ENCODE measurements at regions not wholly inside any gene's neighbourhood (a gene's known extent, or its start where the extent isn't known, plus 50 kb on each side); places are given as distances from the start of the nearest gene placed in this dataset.
A peak's percentile ranks its signal among the peaks of the same experiment; 100 is the strongest.

DNA sequence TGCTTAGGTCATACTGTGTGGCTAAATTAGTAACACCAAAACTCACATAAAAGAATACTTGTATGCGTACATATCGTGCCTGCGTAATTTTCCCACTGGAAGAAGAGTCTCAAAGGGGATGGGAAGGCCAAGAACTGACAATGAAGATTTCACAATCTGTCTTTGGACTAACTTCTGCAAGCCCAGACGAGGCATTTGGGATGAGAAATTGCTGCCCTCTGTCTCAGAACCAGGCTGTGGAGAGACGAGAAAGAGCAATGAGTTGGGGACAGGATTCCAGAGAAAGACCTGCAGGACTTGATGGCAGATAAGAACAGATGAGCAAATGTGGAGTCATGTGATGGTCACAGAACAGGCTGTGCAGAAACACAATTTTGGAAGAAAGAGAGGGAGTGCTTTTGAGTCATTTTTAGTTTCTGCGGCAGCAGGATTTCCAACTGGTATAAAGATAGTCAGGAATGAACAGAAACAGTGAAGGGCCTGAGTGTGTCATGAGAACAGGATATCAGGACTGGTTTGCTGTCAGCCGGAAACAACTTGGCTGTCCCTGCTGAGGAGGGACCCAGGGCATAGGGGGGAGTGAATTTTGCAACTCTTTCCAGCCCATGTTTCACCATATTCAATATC lies 82.7 kb upstream of the CTSC start:
- no peaks in the 10 kb centered on the region for H3K9me3 Mint-ChIP-seq
- DNase-seq (no peak), ATAC-seq (replicated peaks in 1 of 4) (no peak)
- H3K4me1 Mint-ChIP-seq: peaks cover 42 to 69% (median 54%) of the 10 kb centered on the region in 3 donors
- no peak overlapping the region for H3K4me3 Mint-ChIP-seq
- 100% methylated on average over 3 of the region's 7 CpGs for WGBS (ENCODE audit: insufficient coverage)
- no peaks in the 10 kb centered on the region for H3K27me3 Mint-ChIP-seq
- Histone ChIP-seq H3K9me3 (no peaks in the 10 kb centered on the region), H3K36me3 (ENCODE audit: control insufficient read depth in 2 of 2, extremely low read depth in 1 of 2, insufficient read depth in 1 of 2, low read length in 1 of 2) (no peaks in the 10 kb centered on the region), H3K4me3 (ENCODE audit: control insufficient read depth in 1 of 2, extremely low read depth in 1 of 2, low read length in 1 of 2) (no peak overlapping the region), H3K4me1 (ENCODE audit: control insufficient read depth in 1 of 2, extremely low read depth in 1 of 2, insufficient read depth in 2 of 2, low read length in 2 of 2) (peaks cover 28 to 29% of the 10 kb centered on the region in 2 experiments), H3K27me3 (replicated peaks in 1 of 2; ENCODE audit: control insufficient read depth in 2 of 2, extremely low read depth in 1 of 2, insufficient read depth in 2 of 2, low read length in 1 of 2) (no peaks in the 10 kb centered on the region), H3K27ac (ENCODE audit: low read length) (no peak overlapping the region)
- no peaks in the 10 kb centered on the region for H3K36me3 Mint-ChIP-seq
- ChIA-PET CTCF (interaction anchor here in 1 of 2 donors (0.8 kb wide), 1 partner anchor 75 kb away, joined by 3 read pairs; no protein-coding TSS in a partner anchor), POLR2A (no interaction called here)
- H3K27ac Mint-ChIP-seq: peak overlapping the region in 1 of 2 donors; percentile 30

- Mint-ChIP-seq H3K27ac (no peak overlapping the region), H3K27me3 (no peaks in the 10 kb centered on the region), H3K9me3 (no peaks in the 10 kb centered on the region), H3K4me1 (peaks cover 49 to 75% (median 62%) of the 10 kb centered on the region in 3 donors), H3K36me3 (no peaks in the 10 kb centered on the region), H3K4me3 (no peak overlapping the region)
- no peak overlapping the region for H3K4me3 ChIP-seq (ENCODE audit: control insufficient read depth in 1 of 2, extremely low read depth in 1 of 2, low read length in 1 of 2)
- CTCF ChIA-PET: no interaction called here
- ATAC-seq (replicated peaks in 1 of 4): no peak
- H3K27me3 ChIP-seq (replicated peaks in 1 of 2; ENCODE audit: control insufficient read depth in 2 of 2, extremely low read depth in 1 of 2, insufficient read depth in 2 of 2, low read length in 1 of 2): no peaks in the 10 kb centered on the region
- DNase-seq: no peak
- H3K4me1 ChIP-seq (ENCODE audit: control insufficient read depth in 1 of 2, extremely low read depth in 1 of 2, insufficient read depth in 2 of 2, low read length in 2 of 2): peaks cover 37 to 39% of the 10 kb centered on the region in 2 experiments
- no peaks in the 10 kb centered on the region for H3K36me3 ChIP-seq (ENCODE audit: control insufficient read depth in 2 of 2, extremely low read depth in 1 of 2, insufficient read depth in 1 of 2, low read length in 1 of 2)
- no peak overlapping the region for H3K27ac ChIP-seq (ENCODE audit: low read length)
- whole genome bisulfite sequencing (ENCODE audit: insufficient coverage): 0% methylated on average over 1 of the region's 3 CpGs
- no peaks in the 10 kb centered on the region for H3K9me3 ChIP-seq
- POLR2A ChIA-PET: interaction anchor here in 1 of 2 donors (0.7 kb wide), 1 partner anchor 84 kb away, joined by 4 read pairs; no protein-coding TSS in a partner anchor
Observed at GRCh38 chr11:88418508-88418907, 81.0 kb upstream of the CTSC start.

- peak in 1 of 35 experiments; percentile 3 for DNase-seq
- no CpG with 5 or more reads among the region's 1 CpG for WGBS (ENCODE audit: insufficient coverage)
- ChIA-PET CTCF (no interaction called here), POLR2A (no interaction called here)
- H3K4me3 ChIP-seq (ENCODE audit: control insufficient read depth in 1 of 2, extremely low read depth in 1 of 2, low read length in 1 of 2): no peak overlapping the region
- H3K9me3 Mint-ChIP-seq: no peaks in the 10 kb centered on the region
- no peaks in the 10 kb centered on the region for H3K27me3 ChIP-seq (replicated peaks in 1 of 2; ENCODE audit: control insufficient read depth in 2 of 2, extremely low read depth in 1 of 2, insufficient read depth in 2 of 2, low read length in 1 of 2)
- H3K4me1 ChIP-seq (ENCODE audit: control insufficient read depth in 1 of 2, extremely low read depth in 1 of 2, insufficient read depth in 2 of 2, low read length in 2 of 2): peaks cover 23 to 31% of the 10 kb centered on the region in 2 experiments
- peak overlapping the region; percentile 73 to 85 for H3K27ac Mint-ChIP-seq
- no peaks in the 10 kb centered on the region for H3K9me3 ChIP-seq
- H3K36me3 ChIP-seq (ENCODE audit: control insufficient read depth in 2 of 2, extremely low read depth in 1 of 2, insufficient read depth in 1 of 2, low read length in 1 of 2): no peaks in the 10 kb centered on the region
- peak overlapping the region; percentile 38 for H3K27ac ChIP-seq (ENCODE audit: low read length)
- ATAC-seq (replicated peaks in 1 of 4): no peak
- H3K36me3 Mint-ChIP-seq: no peaks in the 10 kb centered on the region
- H3K4me1 Mint-ChIP-seq: peaks cover 33 to 56% (median 46%) of the 10 kb centered on the region in 3 donors
- H3K27me3 Mint-ChIP-seq: no peaks in the 10 kb centered on the region
- H3K4me3 Mint-ChIP-seq: peak overlapping the region; percentile 66 to 67 (median 67)
Observed at GRCh38 chr11:88415495-88415894, 78.0 kb upstream of the CTSC start.

DNA sequence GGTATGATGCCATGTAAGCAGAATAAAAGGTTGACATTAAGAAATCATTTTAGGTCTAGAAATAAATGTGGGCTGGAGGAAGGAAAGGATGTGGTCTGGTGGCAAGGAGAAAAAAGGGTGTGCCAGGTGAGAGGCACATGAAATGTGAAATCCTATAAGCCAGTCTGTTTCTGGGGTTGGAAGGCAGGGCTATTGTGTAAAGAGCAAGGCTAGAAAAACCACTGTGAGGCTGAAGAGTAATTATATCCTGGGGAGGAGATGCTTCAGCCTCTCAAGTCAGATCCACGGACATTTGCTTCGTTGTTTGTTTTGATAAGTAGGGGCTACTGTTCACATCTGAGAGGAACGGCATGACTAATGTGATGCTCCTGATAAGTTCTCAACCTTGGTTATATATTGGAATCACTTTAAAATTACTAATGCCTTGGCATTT lies 77.5 kb upstream of the CTSC start:
- no peaks in the 10 kb centered on the region for H3K27me3 ChIP-seq (replicated peaks in 1 of 2; ENCODE audit: control insufficient read depth in 2 of 2, extremely low read depth in 1 of 2, insufficient read depth in 2 of 2, low read length in 1 of 2)
- WGBS (ENCODE audit: insufficient coverage): 0% methylated on average over 1 of the region's 3 CpGs
- Mint-ChIP-seq H3K9me3 (no peaks in the 10 kb centered on the region), H3K4me3 (peak overlapping the region; percentile 66 to 67 (median 67)), H3K36me3 (no peaks in the 10 kb centered on the region), H3K27ac (peak overlapping the region; percentile 73 to 85), H3K4me1 (peaks cover 33 to 51% (median 41%) of the 10 kb centered on the region in 3 donors), H3K27me3 (no peaks in the 10 kb centered on the region)
- H3K4me1 ChIP-seq (ENCODE audit: control insufficient read depth in 1 of 2, extremely low read depth in 1 of 2, insufficient read depth in 2 of 2, low read length in 2 of 2): peaks cover 21 to 31% of the 10 kb centered on the region in 2 experiments
- no peaks in the 10 kb centered on the region for H3K36me3 ChIP-seq (ENCODE audit: control insufficient read depth in 2 of 2, extremely low read depth in 1 of 2, insufficient read depth in 1 of 2, low read length in 1 of 2)
- H3K9me3 ChIP-seq: no peaks in the 10 kb centered on the region
- POLR2A ChIA-PET: no interaction called here
- CTCF ChIA-PET: no interaction called here
- peak overlapping the region in 1 of 2 donors; percentile 6 for H3K4me3 ChIP-seq (ENCODE audit: control insufficient read depth in 1 of 2, extremely low read depth in 1 of 2, low read length in 1 of 2)
- H3K27ac ChIP-seq (ENCODE audit: low read length): peak overlapping the region; percentile 38
- ATAC-seq (replicated peaks in 1 of 4) (peak; percentile 81 to 91 (median 88)), DNase-seq (peak in 16 of 35 experiments; percentile 4 to 52 (median 10))

DNA sequence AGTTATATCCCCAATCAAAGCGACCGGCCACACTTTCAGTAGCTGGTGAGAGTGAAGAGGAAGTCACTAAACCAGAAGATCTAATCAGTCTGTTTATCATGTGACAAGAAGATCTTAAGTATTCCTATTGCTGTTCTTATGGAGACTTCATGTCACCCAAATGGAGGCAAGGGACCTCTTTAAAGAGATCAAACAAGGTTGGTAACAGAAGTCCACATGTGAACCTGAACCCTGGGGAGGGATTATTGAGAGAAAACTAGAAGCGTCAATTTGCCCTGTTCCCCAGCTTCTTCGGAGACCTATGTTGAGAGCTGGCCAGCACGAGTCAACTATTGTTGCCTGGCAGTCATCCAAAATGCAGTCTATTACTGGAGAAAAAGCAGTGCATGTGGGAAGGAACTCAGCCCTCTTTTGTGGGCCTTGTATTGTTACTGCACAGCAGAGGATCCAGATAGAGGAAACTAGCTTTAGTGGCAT lies 76.9 kb upstream of the CTSC start:
- H3K4me1 Mint-ChIP-seq: peaks cover 33 to 46% (median 35%) of the 10 kb centered on the region in 3 donors
- CTCF ChIA-PET: interaction anchor here in 1 of 2 donors (0.9 to 1.2 kb wide), 2 partner anchors 17 to 57 kb away, joined by 3 read pairs; no protein-coding TSS in a partner anchor

DNA sequence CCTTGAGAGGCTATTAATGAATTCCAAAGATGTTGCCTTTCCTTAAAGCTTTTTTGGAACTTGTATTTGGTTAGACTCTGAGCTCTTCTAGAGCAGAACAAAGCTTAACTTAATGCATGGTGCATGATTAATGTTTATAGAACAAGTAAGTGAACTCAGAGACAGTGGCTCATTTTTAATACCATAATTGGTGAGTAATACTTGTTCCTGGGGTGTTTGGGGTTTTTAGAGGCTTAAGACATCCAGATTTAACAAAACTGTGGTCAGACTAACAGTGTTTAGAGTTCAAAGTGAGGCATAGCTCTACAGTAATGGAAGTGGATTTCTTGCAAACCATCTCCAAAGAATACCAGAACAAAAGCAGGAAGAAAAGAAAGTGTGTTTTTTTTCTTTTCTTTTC lies 73.7 kb upstream of the CTSC start:
- Histone ChIP-seq H3K27me3 (replicated peaks in 1 of 2; ENCODE audit: control insufficient read depth in 2 of 2, extremely low read depth in 1 of 2, insufficient read depth in 2 of 2, low read length in 1 of 2) (no peaks in the 10 kb centered on the region), H3K4me3 (ENCODE audit: control insufficient read depth in 1 of 2, extremely low read depth in 1 of 2, low read length in 1 of 2) (no peak overlapping the region), H3K27ac (ENCODE audit: low read length) (no peak overlapping the region), H3K36me3 (ENCODE audit: control insufficient read depth in 2 of 2, extremely low read depth in 1 of 2, insufficient read depth in 1 of 2, low read length in 1 of 2) (no peaks in the 10 kb centered on the region), H3K4me1 (ENCODE audit: control insufficient read depth in 1 of 2, extremely low read depth in 1 of 2, insufficient read depth in 2 of 2, low read length in 2 of 2) (peaks cover 16 to 31% of the 10 kb centered on the region in 2 experiments), H3K9me3 (no peaks in the 10 kb centered on the region)
- Mint-ChIP-seq H3K4me1 (peaks cover 28 to 29% (median 28%) of the 10 kb centered on the region in 3 donors), H3K9me3 (no peaks in the 10 kb centered on the region), H3K27ac (no peak overlapping the region), H3K36me3 (no peaks in the 10 kb centered on the region), H3K27me3 (no peaks in the 10 kb centered on the region), H3K4me3 (no peak overlapping the region)
- ChIA-PET CTCF (no interaction called here), POLR2A (no interaction called here)
- ATAC-seq (replicated peaks in 1 of 4) (no peak), DNase-seq (no peak)

More for the DNA sequence above, 76.9 kb upstream of the CTSC start:
- Histone ChIP-seq H3K36me3 (ENCODE audit: control insufficient read depth in 2 of 2, extremely low read depth in 1 of 2, insufficient read depth in 1 of 2, low read length in 1 of 2) (no peaks in the 10 kb centered on the region), H3K9me3 (no peaks in the 10 kb centered on the region), H3K27me3 (replicated peaks in 1 of 2; ENCODE audit: control insufficient read depth in 2 of 2, extremely low read depth in 1 of 2, insufficient read depth in 2 of 2, low read length in 1 of 2) (no peaks in the 10 kb centered on the region), H3K27ac (ENCODE audit: low read length) (peak overlapping the region; percentile 3), H3K4me3 (ENCODE audit: control insufficient read depth in 1 of 2, extremely low read depth in 1 of 2, low read length in 1 of 2) (no peak overlapping the region), H3K4me1 (ENCODE audit: control insufficient read depth in 1 of 2, extremely low read depth in 1 of 2, insufficient read depth in 2 of 2, low read length in 2 of 2) (peaks cover 21 to 31% of the 10 kb centered on the region in 2 experiments)
- POLR2A ChIA-PET: interaction anchor here in 1 of 2 donors (0.5 kb wide), 1 partner anchor 47 kb away, joined by 6 read pairs; no protein-coding TSS in a partner anchor
- Mint-ChIP-seq H3K27ac (peak overlapping the region; percentile 73 to 85), H3K36me3 (no peaks in the 10 kb centered on the region), H3K4me3 (peak overlapping the region; percentile 66 to 67 (median 67)), H3K9me3 (no peaks in the 10 kb centered on the region), H3K27me3 (no peaks in the 10 kb centered on the region)
- DNase-seq (peak in 17 of 35 experiments; percentile 2 to 55 (median 10)), ATAC-seq (replicated peaks in 1 of 4) (peak; percentile 59 to 73 (median 62))
- 14% methylated on average over 3 of the region's 5 CpGs for WGBS (ENCODE audit: insufficient coverage)
